BJ (cell line): ENCODE measurements at regions not wholly inside any gene's neighbourhood (a gene's known extent, or its start where the extent isn't known, plus 50 kb on each side); places are given as distances from the start of the nearest gene placed in this dataset.
"Not testable (repeated sequence)": the region's sequence is repeated elsewhere in the genome, so short reads cannot be mapped to it uniquely, and the experiment has no call there.

Experiments used
- CTCF ChIA-PET: fragments of 350-600 bp; formaldehyde crosslinking; extraction: SDS; loops from one replicate; lab custom pipeline; 2021; ENCODE audit warnings: antibody characterized with exemption, inconsistent platforms; lab: Yijun Ruan, JAX
- POLR2A ChIA-PET: fragments of 300-600 bp; sonication (Branson Sonifier 250); formaldehyde crosslinking; extraction: SDS; loops from one replicate; lab custom pipeline; 2021; ENCODE audit warnings: antibody characterized with exemption; lab: Charles Lee
- DNase-seq: peaks from one replicate; pipeline ENCODE4 v3.0.0-alpha.2; 2011; ENCODE audit warnings: low read depth
- H3K27me3 ChIP-seq: 2 replicates; pipeline ENCODE4 v1.6.0; 2011; ENCODE audit warnings: low read length; ENCODE audit not compliant: control insufficient read depth, insufficient read depth
- H3K36me3 ChIP-seq: 2 replicates; pipeline ENCODE4 v1.5.1; 2011; ENCODE audit warnings: low read length; ENCODE audit not compliant: control insufficient read depth, insufficient read depth
- H3K4me3 ChIP-seq: 2 replicates; pipeline ENCODE4 v1.5.1; 2011; ENCODE audit warnings: low read depth, mild to moderate bottlenecking, control low read depth, low read length
- CTCF ChIP-seq: IDR thresholded peaks from 2 replicates; pipeline ENCODE4 v1.5.1; 2011; ENCODE audit warnings: low read depth, mild to moderate bottlenecking, control low read depth, inconsistent platforms, low read length, moderate library complexity; ENCODE audit not compliant: insufficient read depth

GRCh38 chr10:22833781-22834180, 94.1 kb upstream of the ARMC3 start:
- no peak overlapping the region for H3K4me3 ChIP-seq
- ChIA-PET POLR2A (no interaction called here), CTCF (no interaction called here)
- no peaks in the 10 kb centered on the region for H3K36me3 ChIP-seq
- no peak for DNase-seq
- TF ChIP-seq CTCF, result no peak
- no peaks in the 10 kb centered on the region for H3K27me3 ChIP-seq

- TF ChIP-seq CTCF, result no peak
- CTCF ChIA-PET, result no interaction called here
- no peaks in the 10 kb centered on the region for H3K27me3 ChIP-seq
- no peaks in the 10 kb centered on the region for H3K36me3 ChIP-seq
- no peak overlapping the region for H3K4me3 ChIP-seq
- POLR2A ChIA-PET, result no interaction called here
- no peak for DNase-seq
Measured at GRCh38 chr10:22833353-22833752, 94.5 kb upstream of the ARMC3 start.

GRCh38 chr10:22832851-22833250, 95.0 kb upstream of the ARMC3 start:
- Histone ChIP-seq H3K36me3 (no peaks in the 10 kb centered on the region), H3K27me3 (no peaks in the 10 kb centered on the region), H3K4me3 (no peak overlapping the region)
- ChIA-PET CTCF (no interaction called here), POLR2A (no interaction called here)
- TF ChIP-seq CTCF, result no peak
- DNase-seq, result no peak

- no peaks in the 10 kb centered on the region for H3K36me3 ChIP-seq
- ChIA-PET POLR2A (no interaction called here), CTCF (no interaction called here)
- no peak for DNase-seq
- TF ChIP-seq CTCF, result no peak
- no peaks in the 10 kb centered on the region for H3K27me3 ChIP-seq
- no peak overlapping the region for H3K4me3 ChIP-seq
Measured at GRCh38 chr10:22832066-22832602, 95.7 kb upstream of the ARMC3 start.

GRCh38 chr10:22831586-22831985, 96.3 kb upstream of the ARMC3 start:
- TF ChIP-seq CTCF, result no peak
- ChIA-PET CTCF (no interaction called here), POLR2A (no interaction called here)
- Histone ChIP-seq H3K27me3 (no peaks in the 10 kb centered on the region), H3K36me3 (no peaks in the 10 kb centered on the region), H3K4me3 (no peak overlapping the region)
- DNase-seq, result no peak

- CTCF ChIA-PET, POLR2A ChIA-PET, H3K36me3 ChIP-seq, H3K4me3 ChIP-seq, DNase-seq, H3K27me3 ChIP-seq: not testable (repeated sequence)
Measured at GRCh38 chr10:22828712-22829111, 99.1 kb upstream of the ARMC3 start.
